ENCODE measurements at regions not wholly inside any gene's neighbourhood (a gene's known extent, or its start where the extent isn't known, plus 50 kb on each side); places are given as distances from the start of the nearest gene placed in this dataset.

DNA sequence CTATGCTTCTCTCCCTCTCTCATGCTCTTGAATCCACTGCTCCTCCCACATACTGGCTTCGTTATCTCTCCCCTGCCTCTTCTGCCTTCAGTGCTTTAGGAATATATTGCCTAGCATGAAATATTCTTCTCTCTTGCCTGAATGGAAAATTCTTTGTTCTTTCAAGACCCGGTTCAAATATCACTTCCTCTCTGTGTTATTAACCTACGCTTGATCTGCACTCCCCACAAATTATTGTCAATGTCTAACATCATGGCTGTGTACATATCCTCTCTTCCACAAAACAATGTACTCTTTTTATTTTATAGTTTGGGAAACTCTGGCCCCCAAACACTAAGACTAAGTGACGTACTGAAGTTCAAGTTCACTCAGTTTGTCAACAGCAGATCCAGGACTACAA, 211.0 kb downstream of the SEC61B start:
- Histone ChIP-seq H3K9me1 (ENCODE audit: control insufficient read depth, insufficient read depth, low read length) (no peaks in the 10 kb centered on the region), H3K36me3 (ENCODE audit: control insufficient read depth, insufficient read depth, low read length) (no peaks in the 10 kb centered on the region), H3K9ac (ENCODE audit: insufficient read depth in 1 of 2, low read depth in 2 of 2, low read length in 2 of 2) (no peak overlapping the region), H3K4me3 (no peak overlapping the region), H2AFZ (ENCODE audit: low read depth, low read length) (no peak overlapping the region), H3K27ac (ENCODE audit: extremely low read depth, low read depth, low read length) (no peak overlapping the region), H3K4me1 (replicated peaks in 1 of 2; ENCODE audit: control insufficient read depth in 2 of 2, insufficient read depth in 2 of 2, low read length in 2 of 2) (peaks cover 0 to 4% of the 10 kb centered on the region in 2 experiments; a peak in 2 of 5 replicates), H3K9me3 (replicated peaks; ENCODE audit: control insufficient read depth, insufficient read depth, low read depth, low read length) (no peaks in the 10 kb centered on the region), H3K79me2 (ENCODE audit: control insufficient read depth, insufficient read depth, low read length) (no peaks in the 10 kb centered on the region), H3K27me3 (ENCODE audit: control insufficient read depth in 2 of 2, insufficient read depth in 2 of 2, low read length in 2 of 2) (peaks cover 5% of the 10 kb centered on the region in 2 experiments; a peak in 2 of 5 replicates), H4K20me1 (replicated peaks; ENCODE audit: control insufficient read depth, insufficient read depth, low read length) (no peaks in the 10 kb centered on the region), H3K4me2 (ENCODE audit: insufficient read depth, low read length) (no peak overlapping the region)
- ChIA-PET POLR2A (interaction anchor here (0.6 kb wide), 1 partner anchor 1129 kb away, joined by 3 read pairs; no protein-coding TSS in a partner anchor), CTCF (ENCODE audit: low intra/inter-chr PET ratio) (no interaction called here)
- WGBS (ENCODE audit: insufficient coverage, low coverage, missing lambda C conversion rate): 0% methylated on average over 4 of the region's 4 CpGs
- ATAC-seq (no peak), FAIRE-seq (no peak), DNase-seq (ENCODE audit: extremely low read depth in 1 of 4, low spot score in 3 of 4) (no peak)
- TF ChIP-seq ZNF584 (CRISPR knock-in tag; IDR thresholded peaks at IDR 0.05; ENCODE audit: low read depth) (0 out of 2 replicates have a peak, but pooled peaks have one; percentile 6), HNRNPLL (IDR thresholded peaks at IDR 0.05; ENCODE audit: low read depth, low read length, poor library complexity, severe bottlenecking) (no peak), U2AF2 (optimal IDR thresholded peaks at IDR 0.05; ENCODE audit: low read depth, low read length) (no peak)
- no TSS peak for BruUV-seq (replicated peaks)
- intact Hi-C loops (cut with micrococcal nuclease) (no loop called here), in situ Hi-C loops (cut with MboI) (no loop called here)

DNA sequence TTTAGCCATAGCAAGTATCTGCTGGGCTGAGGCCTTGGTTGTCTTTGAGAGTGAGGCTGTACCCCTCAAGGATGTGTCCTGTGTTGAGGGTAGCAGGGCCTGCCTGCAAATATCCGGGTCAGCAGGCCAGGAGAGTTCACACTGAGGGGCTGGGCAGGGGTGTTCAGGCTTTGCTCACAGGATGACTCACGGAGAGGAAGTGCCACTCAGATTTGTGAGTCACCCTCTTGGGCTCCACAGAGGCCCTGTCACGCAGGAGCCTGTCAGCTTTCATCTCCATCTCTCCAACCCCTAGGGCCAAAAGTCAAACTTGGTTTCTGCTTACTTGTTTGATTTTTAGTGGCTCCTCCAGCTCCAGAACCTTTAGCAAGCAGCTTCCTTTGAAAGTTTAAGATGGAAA, 211.5 kb downstream of the SEC61B start:
- CTCF ChIA-PET (ENCODE audit: low intra/inter-chr PET ratio): no interaction called here
- Histone ChIP-seq H3K79me2 (ENCODE audit: control insufficient read depth, insufficient read depth, low read length) (no peaks in the 10 kb centered on the region), H4K20me1 (replicated peaks; ENCODE audit: control insufficient read depth, insufficient read depth, low read length) (no peaks in the 10 kb centered on the region), H2AFZ (ENCODE audit: low read depth, low read length) (no peak overlapping the region), H3K9ac (ENCODE audit: insufficient read depth in 1 of 2, low read depth in 2 of 2, low read length in 2 of 2) (no peak overlapping the region), H3K27me3 (ENCODE audit: control insufficient read depth in 2 of 2, insufficient read depth in 2 of 2, low read length in 2 of 2) (peaks cover 5% of the 10 kb centered on the region in 2 experiments; a peak in 2 of 5 replicates), H3K4me3 (no peak overlapping the region), H3K9me1 (ENCODE audit: control insufficient read depth, insufficient read depth, low read length) (no peaks in the 10 kb centered on the region), H3K9me3 (replicated peaks; ENCODE audit: control insufficient read depth, insufficient read depth, low read depth, low read length) (no peaks in the 10 kb centered on the region), H3K4me2 (ENCODE audit: insufficient read depth, low read length) (no peak overlapping the region), H3K4me1 (replicated peaks in 1 of 2; ENCODE audit: control insufficient read depth in 2 of 2, insufficient read depth in 2 of 2, low read length in 2 of 2) (peaks cover 0 to 4% of the 10 kb centered on the region in 2 experiments; a peak in 2 of 5 replicates), H3K27ac (ENCODE audit: extremely low read depth, low read depth, low read length) (no peak overlapping the region), H3K36me3 (ENCODE audit: control insufficient read depth, insufficient read depth, low read length) (no peaks in the 10 kb centered on the region)
- BruUV-seq (replicated peaks): no TSS peak
- intact Hi-C loops (cut with micrococcal nuclease): no loop called here
- WGBS (ENCODE audit: insufficient coverage, low coverage, missing lambda C conversion rate): 0% methylated on average over 3 of the region's 3 CpGs
- ATAC-seq (peak; percentile 69), DNase-seq (ENCODE audit: extremely low read depth in 1 of 4, low spot score in 3 of 4) (peak in 3 of 4 experiments; percentile 12 to 58 (median 34)), FAIRE-seq (peak; percentile 15)
- POLR2A ChIA-PET: interaction anchor here (0.6 kb wide), 1 partner anchor 1128 kb away, joined by 3 read pairs; no protein-coding TSS in a partner anchor
- in situ Hi-C loops (cut with MboI): no loop called here
- TF ChIP-seq PKNOX1 (IDR thresholded peaks at IDR 0.05) (peak; percentile 83), FOSL1 (tag; conservative IDR thresholded peaks at IDR 0.05) (peak; percentile 99), ATF3 (IDR thresholded peaks at IDR 0.05) (peak; percentile 92), ATF3 (CRISPR knock-in tag; conservative IDR thresholded peaks at IDR 0.05) (no peak), PRDM10 (IDR thresholded peaks at IDR 0.05; ENCODE audit: partially characterized antibody) (peak; percentile 73), JUNB (CRISPR knock-in tag; conservative IDR thresholded peaks at IDR 0.05) (peak; percentile 86), HNRNPLL (IDR thresholded peaks at IDR 0.05; ENCODE audit: low read depth, low read length, poor library complexity, severe bottlenecking) (no peak)
